Esophagus muscularis mucosa (tissue), 4 donors: ENCODE measurements at regions not wholly inside any gene's neighbourhood (a gene's known extent, or its start where the extent isn't known, plus 50 kb on each side); places are given as distances from the start of the nearest gene placed in this dataset.

Experiments
- DNase-seq: peaks from one replicate; pipeline ENCODE4 v3.0.0-alpha.2; 2017; ENCODE audit errors: extremely low spot score
- H3K27ac ChIP-seq, 4 donors: fragments of 200-600 bp; sonication (generic); replicated peaks in 1 of 4; 1 replicate in 3 of 4; 2 replicates in 1 of 4; pipeline ENCODE4 v1.5.1; 2016 to 2019; ENCODE audit warnings: mild to moderate bottlenecking in 1 of 4
- H3K27me3 ChIP-seq, 4 donors: fragments of 200-600 bp; sonication (generic); one replicate each; pipeline versions ENCODE4 v1.5.1 to v1.6.0; 2016 to 2019
- H3K36me3 ChIP-seq, 4 donors: fragments of 200-600 bp; sonication (generic); one replicate each; pipeline ENCODE4 v1.5.1; 2016 to 2019
- H3K4me1 ChIP-seq, 4 donors: fragments of 200-600 bp; sonication (generic); one replicate each; pipeline ENCODE4 v1.5.1; 2016 to 2019
- H3K4me3 ChIP-seq, 4 donors: fragments of 200-600 bp; sonication (generic); 1 replicate in 2 of 4; 2 replicates in 2 of 4; pipeline ENCODE4 v1.5.1; 2016 to 2019; ENCODE audit warnings: mild to moderate bottlenecking in 4 of 4, moderate library complexity in 1 of 4
- H3K9me3 ChIP-seq, 4 donors: fragments of 200-600 bp; sonication (generic); 1 replicate in 3 of 4; 2 replicates in 1 of 4; pipeline ENCODE4 v1.5.1; 2016 to 2019
- EP300 ChIP-seq: sonication (generic); formaldehyde crosslinking; IDR thresholded peaks from one replicate; pipeline ENCODE4 v1.6.1; 2017; ENCODE audit warnings: antibody characterized with exemption
- POLR2A ChIP-seq: fragments of 450-650 bp; IDR thresholded peaks from one replicate; pipeline ENCODE4 v1.6.1; 2017; ENCODE audit warnings: antibody characterized with exemption, moderate library complexity, mild to moderate bottlenecking, low read depth
- POLR2AphosphoS5 ChIP-seq, 2 donors: sonication (generic); formaldehyde crosslinking; IDR thresholded peaks; one replicate each; pipeline ENCODE4 v1.6.1; 2017; ENCODE audit warnings: antibody characterized with exemption in 2 of 2
- WGBS: methylation state at CpG from one replicate; pipeline ENCODE4 v1.1.5; 2018; 5-methylcytosine and 5-hydroxymethylcytosine counted together
- intact Hi-C: fragments of 100-400 bp; cut with DNase I; formaldehyde crosslinking; loops from one replicate; pipeline ENCODE4 v1.15.1; 2023
- TF ChIP-seq, protein P1 (sequence below), 3 experiments: fragments of 200-600 bp in 2 of 3; fragments of 450-650 bp in 1 of 3; sonication (generic) in 2 of 3; IDR thresholded peaks; one replicate each; pipeline ENCODE4 v1.5.1; 2017 to 2019; ENCODE audit warnings: antibody characterized with exemption in 3 of 3, mild to moderate bottlenecking in 2 of 3, moderate library complexity in 1 of 3

DNA sequence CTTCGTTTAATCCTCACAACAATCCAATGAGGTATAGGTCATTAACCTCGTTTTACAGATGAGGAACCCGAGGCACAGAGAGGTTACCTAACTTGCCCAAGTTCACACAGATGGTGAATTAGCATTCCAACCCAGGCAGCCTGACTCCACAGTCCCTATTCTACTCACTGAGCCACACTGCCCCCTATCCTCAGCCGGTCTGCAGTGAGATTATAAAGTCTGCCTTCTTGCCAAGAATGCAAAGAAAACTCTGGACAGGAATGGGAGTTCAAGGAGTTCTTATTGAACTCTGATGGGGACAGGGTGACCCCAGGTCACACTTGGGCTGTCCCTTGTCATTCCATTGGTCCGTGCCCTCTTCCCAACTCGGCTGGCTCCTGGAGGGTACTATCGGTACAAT lies 94.0 kb upstream of the KCNK12 start:
- DNase-seq, result no peak
- H3K27me3 ChIP-seq, result no peaks in the 10 kb centered on the region
- 81% methylated on average over 7 of the region's 7 CpGs for WGBS
- H3K9me3 ChIP-seq, result no peaks in the 10 kb centered on the region
- no peak overlapping the region for H3K27ac ChIP-seq
- H3K4me3 ChIP-seq, result no peak overlapping the region
- H3K36me3 ChIP-seq, result no peaks in the 10 kb centered on the region
- TF ChIP-seq EP300 (no peak), POLR2A (no peak), POLR2AphosphoS5 (IDR thresholded peaks at IDR 0.05) (no peak)
- TF ChIP-seq, protein P1, sequence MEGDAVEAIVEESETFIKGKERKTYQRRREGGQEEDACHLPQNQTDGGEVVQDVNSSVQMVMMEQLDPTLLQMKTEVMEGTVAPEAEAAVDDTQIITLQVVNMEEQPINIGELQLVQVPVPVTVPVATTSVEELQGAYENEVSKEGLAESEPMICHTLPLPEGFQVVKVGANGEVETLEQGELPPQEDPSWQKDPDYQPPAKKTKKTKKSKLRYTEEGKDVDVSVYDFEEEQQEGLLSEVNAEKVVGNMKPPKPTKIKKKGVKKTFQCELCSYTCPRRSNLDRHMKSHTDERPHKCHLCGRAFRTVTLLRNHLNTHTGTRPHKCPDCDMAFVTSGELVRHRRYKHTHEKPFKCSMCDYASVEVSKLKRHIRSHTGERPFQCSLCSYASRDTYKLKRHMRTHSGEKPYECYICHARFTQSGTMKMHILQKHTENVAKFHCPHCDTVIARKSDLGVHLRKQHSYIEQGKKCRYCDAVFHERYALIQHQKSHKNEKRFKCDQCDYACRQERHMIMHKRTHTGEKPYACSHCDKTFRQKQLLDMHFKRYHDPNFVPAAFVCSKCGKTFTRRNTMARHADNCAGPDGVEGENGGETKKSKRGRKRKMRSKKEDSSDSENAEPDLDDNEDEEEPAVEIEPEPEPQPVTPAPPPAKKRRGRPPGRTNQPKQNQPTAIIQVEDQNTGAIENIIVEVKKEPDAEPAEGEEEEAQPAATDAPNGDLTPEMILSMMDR (IDR thresholded peaks at IDR 0.05), result no peak
- H3K4me1 ChIP-seq, result no peaks in the 10 kb centered on the region
- intact Hi-C loops, result no loop called here

DNA sequence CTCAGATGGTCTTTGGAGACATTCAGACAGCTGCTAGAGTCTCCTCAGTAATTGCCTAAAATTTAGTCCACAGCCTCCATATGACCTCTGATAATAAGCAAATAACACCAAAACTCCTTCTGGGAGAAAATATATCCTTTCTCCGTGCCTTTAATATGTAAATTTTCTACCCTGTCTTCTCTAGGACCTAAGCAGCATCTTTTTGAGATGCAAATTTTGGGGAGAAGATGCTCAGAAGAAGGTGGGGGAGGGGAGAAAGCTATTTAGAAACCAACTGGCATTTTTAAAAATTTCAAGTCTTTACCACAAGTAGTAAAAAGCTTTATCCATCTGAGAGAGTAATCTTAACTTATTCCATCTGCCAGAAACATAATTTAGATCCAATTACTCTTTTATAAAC lies 91.8 kb upstream of the KCNK12 start:
- intact Hi-C loops, result no loop called here
- H3K4me1 ChIP-seq, result no peaks in the 10 kb centered on the region
- TF ChIP-seq POLR2A, result no peak
- no peak for TF ChIP-seq EP300
- TF ChIP-seq, protein P1 (IDR thresholded peaks at IDR 0.05), result no peak
- TF ChIP-seq POLR2AphosphoS5 (IDR thresholded peaks at IDR 0.05), result no peak
- H3K27me3 ChIP-seq, result no peaks in the 10 kb centered on the region
- DNase-seq, result no peak
- no peaks in the 10 kb centered on the region for H3K9me3 ChIP-seq
- no peaks in the 10 kb centered on the region for H3K36me3 ChIP-seq
- 30% methylated on average over 1 of the region's 1 CpG for WGBS
- no peak overlapping the region for H3K27ac ChIP-seq
- H3K4me3 ChIP-seq, result no peak overlapping the region

DNA sequence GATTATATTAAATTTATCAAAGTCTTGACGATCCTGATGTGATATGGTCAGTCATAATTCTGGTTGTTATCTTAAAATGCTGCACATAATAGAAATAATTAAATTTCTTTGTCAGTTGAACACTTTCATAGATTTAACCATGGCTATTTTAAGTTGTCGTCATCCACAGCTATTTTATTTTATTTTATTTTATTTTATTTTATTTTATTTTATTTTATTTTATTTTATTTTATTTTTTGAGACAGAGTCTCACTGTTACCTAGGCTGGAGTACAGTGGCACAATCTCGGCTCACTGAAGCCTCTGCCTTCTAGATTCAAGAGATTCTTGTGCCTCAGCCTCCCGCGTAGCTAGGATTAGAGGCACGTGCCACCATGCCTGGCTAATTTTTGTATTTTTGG lies 90.5 kb upstream of the KCNK12 start:
- intact Hi-C loops, result no loop called here
- no peaks in the 10 kb centered on the region for H3K4me1 ChIP-seq
- TF ChIP-seq EP300 (no peak), POLR2A (no peak), POLR2AphosphoS5 (IDR thresholded peaks at IDR 0.05) (no peak)
- TF ChIP-seq, protein P1 (IDR thresholded peaks at IDR 0.05), result no peak

DNA sequence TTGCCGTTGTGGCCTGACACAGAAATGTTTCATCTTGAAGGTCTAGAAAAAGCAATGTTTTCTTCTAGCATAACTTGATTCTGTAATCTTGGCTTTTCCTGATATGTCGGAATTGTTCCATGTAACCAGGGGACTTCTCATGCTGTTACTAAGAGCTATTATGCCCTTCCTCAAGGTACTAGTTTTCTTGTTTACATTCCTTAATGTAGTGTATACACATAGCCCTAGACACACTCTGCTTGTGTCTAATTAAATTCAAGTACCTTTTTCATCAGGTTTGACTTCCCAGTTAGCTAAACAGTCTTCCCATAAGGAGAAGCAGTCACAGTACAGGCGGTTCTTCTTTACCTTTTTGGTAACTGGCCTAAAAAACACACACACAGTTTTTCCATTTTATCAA lies 89.4 kb upstream of the KCNK12 start:
- Histone ChIP-seq H3K9me3 (no peaks in the 10 kb centered on the region), H3K27ac (no peak overlapping the region), H3K4me3 (no peak overlapping the region), H3K36me3 (no peaks in the 10 kb centered on the region), H3K4me1 (no peaks in the 10 kb centered on the region), H3K27me3 (no peaks in the 10 kb centered on the region)
- intact Hi-C loops, result no loop called here
- DNase-seq, result no peak
- WGBS, result 73% methylated on average over 3 of the region's 3 CpGs
- TF ChIP-seq, protein P1 (IDR thresholded peaks at IDR 0.05), result no peak
- no peak for TF ChIP-seq POLR2AphosphoS5 (IDR thresholded peaks at IDR 0.05)
- TF ChIP-seq EP300, result no peak
- TF ChIP-seq POLR2A, result no peak

More for the DNA sequence above, 90.5 kb upstream of the KCNK12 start:
- no peaks in the 10 kb centered on the region for H3K36me3 ChIP-seq
- no peaks in the 10 kb centered on the region for H3K27me3 ChIP-seq
- DNase-seq, result no peak
- WGBS, result 95% methylated on average over 6 of the region's 6 CpGs
- no peak overlapping the region for H3K27ac ChIP-seq
- H3K9me3 ChIP-seq, result no peaks in the 10 kb centered on the region
- no peak overlapping the region for H3K4me3 ChIP-seq

DNA sequence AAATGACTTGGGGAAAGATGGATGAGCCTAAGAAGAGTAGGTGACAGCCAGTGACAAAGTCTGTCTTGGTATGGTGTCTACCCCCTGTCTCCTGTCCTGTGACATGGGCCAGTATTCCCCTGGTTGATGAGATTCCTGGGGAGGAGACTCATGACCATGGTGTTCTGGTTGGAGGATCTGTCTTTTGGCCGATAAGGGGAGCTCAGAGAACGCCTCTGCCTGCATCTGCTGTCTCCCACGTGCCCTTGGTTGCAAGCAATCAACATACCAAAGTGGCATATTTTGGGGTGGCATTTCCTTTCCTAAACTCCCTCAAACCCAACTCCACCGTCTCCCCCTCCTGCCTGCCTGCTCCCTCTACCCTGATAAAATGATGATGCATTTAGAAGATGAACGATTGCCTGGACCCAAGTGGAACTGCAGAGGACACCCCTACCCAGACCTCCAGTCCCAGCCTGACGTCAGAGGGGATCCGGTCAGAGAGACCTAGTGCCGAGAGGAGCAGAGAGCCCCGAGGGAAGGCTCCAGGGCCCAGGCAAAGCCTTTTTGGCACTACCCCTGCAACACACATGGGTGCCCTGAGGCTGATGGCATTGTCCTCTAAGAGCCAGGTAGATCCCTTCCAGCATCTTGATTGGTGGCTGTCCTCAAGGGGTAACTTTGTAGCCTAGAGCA lies 88.0 kb upstream of the KCNK12 start:
- H3K4me3 ChIP-seq, result no peak overlapping the region
- H3K9me3 ChIP-seq, result no peaks in the 10 kb centered on the region
- no peak for TF ChIP-seq EP300
- TF ChIP-seq POLR2AphosphoS5 (IDR thresholded peaks at IDR 0.05), result no peak
- no peak for TF ChIP-seq POLR2A
- TF ChIP-seq, protein P1 (IDR thresholded peaks at IDR 0.05), result no peak
- H3K27me3 ChIP-seq, result no peaks in the 10 kb centered on the region
- no peak overlapping the region for H3K27ac ChIP-seq
- WGBS, result 84% methylated on average over 9 of the region's 9 CpGs
- H3K36me3 ChIP-seq, result no peaks in the 10 kb centered on the region
- no peaks in the 10 kb centered on the region for H3K4me1 ChIP-seq
- intact Hi-C loops, result no loop called here
- no peak for DNase-seq
